Panc1 (cell line): ENCODE measurements at regions not wholly inside any gene's neighbourhood (a gene's known extent, or its start where the extent isn't known, plus 50 kb on each side); places are given as distances from the start of the nearest gene placed in this dataset.

Experiments
- ATAC-seq: fragments of 200-7000 bp; cut with Tn5 transposase; 2 replicates; pipeline ENCODE4 v1.9.1; 2020; ENCODE audit warnings: mild to moderate bottlenecking, moderate library complexity
- BruUV-seq: library from RNA; stranded (reverse); fragments of 400-500 nt; replicated peaks from 2 replicates; lab custom pipeline; 2021; lab: Mats Ljungman, UMichigan
- CTCF ChIA-PET: fragments of 300-600 bp; sonication (Branson Sonifier 250); formaldehyde crosslinking; loops from one replicate; lab custom pipeline; 2022; ENCODE audit warnings: antibody characterized with exemption; lab: Charles Lee
- POLR2A ChIA-PET: fragments of 300-600 bp; sonication (Branson Sonifier 250); formaldehyde crosslinking; loops from one replicate; lab custom pipeline; 2022; ENCODE audit warnings: antibody characterized with exemption; lab: Charles Lee
- DNase-seq: peaks from one replicate; pipeline ENCODE4 v3.0.0-alpha.2; 2010; ENCODE audit warnings: low read depth, low spot score
- H3K27ac ChIP-seq: 2 replicates; pipeline ENCODE4 v1.5.1; 2011; ENCODE audit warnings: mild to moderate bottlenecking, low read length, inconsistent platforms
- H3K27me3 ChIP-seq: fragments of 200-500 bp; sonication (Bioruptor generic); 2 replicates; pipeline ENCODE4 v1.6.0; 2014; ENCODE audit warnings: low read length, inconsistent platforms; ENCODE audit not compliant: control insufficient read depth, insufficient read depth
- H3K36me3 ChIP-seq: fragments of 200-500 bp; sonication (Bioruptor generic); 2 replicates; pipeline ENCODE4 v1.5.1; 2014; ENCODE audit warnings: inconsistent platforms, mild to moderate bottlenecking, low read length, moderate library complexity; ENCODE audit not compliant: control insufficient read depth, insufficient read depth
- H3K4me1 ChIP-seq: 2 replicates; pipeline ENCODE4 v1.5.1; 2011; ENCODE audit warnings: inconsistent platforms, mild to moderate bottlenecking, low read length, moderate library complexity; ENCODE audit not compliant: control insufficient read depth, insufficient read depth
- H3K4me3 ChIP-seq, 2 experiments: 2 replicates each; pipeline ENCODE4 v1.5.1; 2011 to 2012; ENCODE audit warnings: low read depth in 2 of 2, low read length in 2 of 2, mild to moderate bottlenecking in 2 of 2, inconsistent platforms in 1 of 2, moderate library complexity in 1 of 2
- H3K9me3 ChIP-seq: fragments of 200-500 bp; sonication (Bioruptor generic); 2 replicates; pipeline ENCODE4 v1.5.1; 2014; ENCODE audit warnings: low read depth, mild to moderate bottlenecking, inconsistent platforms, low read length, moderate library complexity; ENCODE audit not compliant: control insufficient read depth, insufficient read depth
- POLR2AphosphoS5 ChIP-seq: IDR thresholded peaks from 2 replicates; pipeline ENCODE4 v1.6.1; 2012; ENCODE audit warnings: mild to moderate bottlenecking, low read depth, low read length, moderate library complexity
- SIN3A ChIP-seq: IDR thresholded peaks from 2 replicates; pipeline ENCODE4 v1.6.1; 2012; ENCODE audit warnings: low read depth, mild to moderate bottlenecking, low read length, moderate library complexity, borderline replicate concordance; ENCODE audit not compliant: insufficient read depth
- TCF7L2 ChIP-seq: IDR thresholded peaks from 2 replicates; pipeline ENCODE4 v1.6.1; 2011; ENCODE audit warnings: mild to moderate bottlenecking, low read depth, low read length, inconsistent platforms
- in situ Hi-C: cut with HindIII; loops from 2 replicates; pipeline ENCODE4 v1.10.0; 2016; ENCODE audit warnings: low sequenced_read_pairs, low pct_unique_long_range_greater_than_20kb
- intact Hi-C: fragments of 100-400 bp; cut with micrococcal nuclease; formaldehyde crosslinking; loops from one replicate; pipeline ENCODE4 v1.10.0; 2022; ENCODE audit not compliant: unreplicated experiment
- TF ChIP-seq, protein P1 (sequence below): fragments of 450-650 bp; IDR thresholded peaks from 2 replicates; pipeline ENCODE4 v1.5.1; 2017; ENCODE audit warnings: mild to moderate bottlenecking
- TF ChIP-seq, protein P2 (sequence below), 2 experiments: IDR thresholded peaks; 2 replicates each; pipeline ENCODE4 v1.6.1; 2011 to 2012; ENCODE audit warnings: low read depth in 2 of 2, control low read depth in 1 of 2, low read length in 1 of 2, mild to moderate bottlenecking in 1 of 2, moderate library complexity in 1 of 2; ENCODE audit not compliant: insufficient read depth in 1 of 2

DNA sequence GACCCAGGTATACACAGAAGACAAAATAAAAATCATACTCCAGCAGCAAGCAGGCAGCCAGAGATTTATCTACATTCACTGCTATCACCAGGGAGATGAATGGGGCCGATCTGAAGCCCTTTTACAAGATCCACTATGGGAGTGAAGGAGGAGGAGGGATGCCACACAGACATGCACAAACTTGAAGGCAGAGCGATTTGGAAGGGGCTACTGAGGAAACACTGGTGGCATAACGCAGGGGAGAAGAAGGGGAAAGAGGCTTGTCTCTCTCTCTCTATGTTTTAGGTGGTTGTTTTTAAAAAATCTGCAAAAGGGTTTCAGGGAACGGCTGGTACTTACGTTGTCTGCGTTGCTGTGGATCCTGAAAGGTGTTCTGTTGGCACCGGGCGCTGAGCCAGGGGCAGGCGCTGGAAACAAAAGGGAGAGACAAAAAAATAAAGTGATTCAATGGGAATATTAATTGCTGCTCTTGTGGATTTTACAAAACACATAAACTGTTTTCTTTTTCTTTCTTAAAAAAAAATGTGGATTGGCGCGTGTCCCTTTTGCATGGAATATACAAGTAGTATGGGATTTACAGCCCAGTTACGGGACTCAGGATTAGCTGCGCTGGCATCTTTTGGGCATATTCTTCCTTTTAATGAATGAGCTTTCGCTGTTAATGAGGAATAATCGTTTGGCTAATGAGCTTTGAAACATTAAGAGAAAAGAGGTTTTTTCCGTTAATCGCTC lies 255.3 kb upstream of the PMFBP1 start:
- no TSS peak for BruUV-seq
- Histone ChIP-seq H3K4me1 (no peaks in the 10 kb centered on the region), H3K27me3 (no peaks in the 10 kb centered on the region), H3K36me3 (no peaks in the 10 kb centered on the region), H3K9me3 (no peaks in the 10 kb centered on the region), H3K4me3 (no peak overlapping the region), H3K27ac (no peak overlapping the region)
- no peak for TF ChIP-seq TCF7L2
- no peak for TF ChIP-seq POLR2AphosphoS5
- POLR2A ChIA-PET, result no interaction called here
- no peak for ATAC-seq
- intact Hi-C loops, result no loop called here
- no peak for DNase-seq
- in situ Hi-C loops, result no loop called here
- CTCF ChIA-PET, result no interaction called here

- ChIA-PET CTCF (no interaction called here), POLR2A (no interaction called here)
- BruUV-seq, result no TSS peak
Measured at GRCh38 chr16:72426386-72426785, 254.4 kb upstream of the PMFBP1 start.

More at GRCh38 chr16:72426386-72426785, 254.4 kb upstream of the PMFBP1 start:
- intact Hi-C loops (no loop called here), in situ Hi-C loops (no loop called here)
- Histone ChIP-seq H3K27me3 (no peaks in the 10 kb centered on the region), H3K27ac (no peak overlapping the region), H3K4me3 (no peak overlapping the region), H3K36me3 (no peaks in the 10 kb centered on the region), H3K4me1 (no peaks in the 10 kb centered on the region), H3K9me3 (no peaks in the 10 kb centered on the region)
- no peak for TF ChIP-seq POLR2AphosphoS5
- TF ChIP-seq, protein P1, sequence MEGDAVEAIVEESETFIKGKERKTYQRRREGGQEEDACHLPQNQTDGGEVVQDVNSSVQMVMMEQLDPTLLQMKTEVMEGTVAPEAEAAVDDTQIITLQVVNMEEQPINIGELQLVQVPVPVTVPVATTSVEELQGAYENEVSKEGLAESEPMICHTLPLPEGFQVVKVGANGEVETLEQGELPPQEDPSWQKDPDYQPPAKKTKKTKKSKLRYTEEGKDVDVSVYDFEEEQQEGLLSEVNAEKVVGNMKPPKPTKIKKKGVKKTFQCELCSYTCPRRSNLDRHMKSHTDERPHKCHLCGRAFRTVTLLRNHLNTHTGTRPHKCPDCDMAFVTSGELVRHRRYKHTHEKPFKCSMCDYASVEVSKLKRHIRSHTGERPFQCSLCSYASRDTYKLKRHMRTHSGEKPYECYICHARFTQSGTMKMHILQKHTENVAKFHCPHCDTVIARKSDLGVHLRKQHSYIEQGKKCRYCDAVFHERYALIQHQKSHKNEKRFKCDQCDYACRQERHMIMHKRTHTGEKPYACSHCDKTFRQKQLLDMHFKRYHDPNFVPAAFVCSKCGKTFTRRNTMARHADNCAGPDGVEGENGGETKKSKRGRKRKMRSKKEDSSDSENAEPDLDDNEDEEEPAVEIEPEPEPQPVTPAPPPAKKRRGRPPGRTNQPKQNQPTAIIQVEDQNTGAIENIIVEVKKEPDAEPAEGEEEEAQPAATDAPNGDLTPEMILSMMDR, result no peak
- no peak for TF ChIP-seq TCF7L2
- TF ChIP-seq SIN3A, result no peak
- TF ChIP-seq, protein P2, sequence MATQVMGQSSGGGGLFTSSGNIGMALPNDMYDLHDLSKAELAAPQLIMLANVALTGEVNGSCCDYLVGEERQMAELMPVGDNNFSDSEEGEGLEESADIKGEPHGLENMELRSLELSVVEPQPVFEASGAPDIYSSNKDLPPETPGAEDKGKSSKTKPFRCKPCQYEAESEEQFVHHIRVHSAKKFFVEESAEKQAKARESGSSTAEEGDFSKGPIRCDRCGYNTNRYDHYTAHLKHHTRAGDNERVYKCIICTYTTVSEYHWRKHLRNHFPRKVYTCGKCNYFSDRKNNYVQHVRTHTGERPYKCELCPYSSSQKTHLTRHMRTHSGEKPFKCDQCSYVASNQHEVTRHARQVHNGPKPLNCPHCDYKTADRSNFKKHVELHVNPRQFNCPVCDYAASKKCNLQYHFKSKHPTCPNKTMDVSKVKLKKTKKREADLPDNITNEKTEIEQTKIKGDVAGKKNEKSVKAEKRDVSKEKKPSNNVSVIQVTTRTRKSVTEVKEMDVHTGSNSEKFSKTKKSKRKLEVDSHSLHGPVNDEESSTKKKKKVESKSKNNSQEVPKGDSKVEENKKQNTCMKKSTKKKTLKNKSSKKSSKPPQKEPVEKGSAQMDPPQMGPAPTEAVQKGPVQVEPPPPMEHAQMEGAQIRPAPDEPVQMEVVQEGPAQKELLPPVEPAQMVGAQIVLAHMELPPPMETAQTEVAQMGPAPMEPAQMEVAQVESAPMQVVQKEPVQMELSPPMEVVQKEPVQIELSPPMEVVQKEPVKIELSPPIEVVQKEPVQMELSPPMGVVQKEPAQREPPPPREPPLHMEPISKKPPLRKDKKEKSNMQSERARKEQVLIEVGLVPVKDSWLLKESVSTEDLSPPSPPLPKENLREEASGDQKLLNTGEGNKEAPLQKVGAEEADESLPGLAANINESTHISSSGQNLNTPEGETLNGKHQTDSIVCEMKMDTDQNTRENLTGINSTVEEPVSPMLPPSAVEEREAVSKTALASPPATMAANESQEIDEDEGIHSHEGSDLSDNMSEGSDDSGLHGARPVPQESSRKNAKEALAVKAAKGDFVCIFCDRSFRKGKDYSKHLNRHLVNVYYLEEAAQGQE (IDR thresholded peaks at IDR 0.05; ENCODE audit: insufficient read depth in 1 of 2, low read depth in 2 of 2, low read length in 1 of 2), result no peak
- no peak for DNase-seq
- ATAC-seq, result no peak
